LNCAP (cell line): ENCODE measurements at regions not wholly inside any gene's neighbourhood (a gene's known extent, or its start where the extent isn't known, plus 50 kb on each side); places are given as distances from the start of the nearest gene placed in this dataset.

Experiments used
- CTCF ChIP-seq: fragments of 450-650 bp; IDR thresholded peaks from 2 replicates; pipeline ENCODE4 v1.5.1; 2017; ENCODE audit warnings: mild to moderate bottlenecking

- no peak for TF ChIP-seq CTCF
Observed at GRCh38 chr6:98998103-98998502, 50.4 kb upstream of the FBXL4 start.
